Activated CD8-positive, alpha-beta T cell treated with anti-CD3 and anti-CD28 coated beads, Interleukin-2, amount 10 ng/mL, durations not matched to agents 7 days and 5 days (primary cell): ENCODE measurements at regions not wholly inside any gene's neighbourhood (a gene's known extent, or its start where the extent isn't known, plus 50 kb on each side); places are given as distances from the start of the nearest gene placed in this dataset.

Experiments used
- ATAC-seq: fragments of 150-1000 bp; cut with Tn5 transposase; one replicate; pipeline ENCODE4 v1.10.0; 2021; ENCODE audit warnings: moderate library complexity
- CTCF ChIA-PET: fragments of 350-600 bp; sonication (Branson Sonifier 250); formaldehyde crosslinking; loops from one replicate; lab custom pipeline; 2021; ENCODE audit warnings: antibody characterized with exemption; lab: Charles Lee
- POLR2A ChIA-PET: fragments of 350-600 bp; sonication (Branson Sonifier 250); formaldehyde crosslinking; loops from one replicate; lab custom pipeline; 2021; ENCODE audit warnings: antibody characterized with exemption; lab: Charles Lee
- DNase-seq: peaks from one replicate; pipeline ENCODE4 v3.0.0-alpha.2; 2020
- H3K27ac Mint-ChIP-seq: one replicate; pipeline ENCODE4 v1.8.0; 2021; ENCODE audit warnings: mild to moderate bottlenecking, mixed read lengths
- H3K27me3 Mint-ChIP-seq: one replicate; pipeline ENCODE4 v1.8.0; 2021; ENCODE audit warnings: low read depth, mixed read lengths
- H3K36me3 Mint-ChIP-seq: one replicate; pipeline ENCODE4 v1.8.0; 2021; ENCODE audit warnings: low read depth, mixed read lengths
- H3K4me1 Mint-ChIP-seq: one replicate; pipeline ENCODE4 v1.8.0; 2021; ENCODE audit warnings: low read depth, mixed read lengths
- H3K4me3 Mint-ChIP-seq: one replicate; pipeline ENCODE4 v1.8.0; 2021; ENCODE audit warnings: mild to moderate bottlenecking, mixed read lengths
- H3K9me3 Mint-ChIP-seq: one replicate; pipeline ENCODE4 v1.8.0; 2022; ENCODE audit warnings: mixed read lengths; ENCODE audit not compliant: insufficient read depth

DNA sequence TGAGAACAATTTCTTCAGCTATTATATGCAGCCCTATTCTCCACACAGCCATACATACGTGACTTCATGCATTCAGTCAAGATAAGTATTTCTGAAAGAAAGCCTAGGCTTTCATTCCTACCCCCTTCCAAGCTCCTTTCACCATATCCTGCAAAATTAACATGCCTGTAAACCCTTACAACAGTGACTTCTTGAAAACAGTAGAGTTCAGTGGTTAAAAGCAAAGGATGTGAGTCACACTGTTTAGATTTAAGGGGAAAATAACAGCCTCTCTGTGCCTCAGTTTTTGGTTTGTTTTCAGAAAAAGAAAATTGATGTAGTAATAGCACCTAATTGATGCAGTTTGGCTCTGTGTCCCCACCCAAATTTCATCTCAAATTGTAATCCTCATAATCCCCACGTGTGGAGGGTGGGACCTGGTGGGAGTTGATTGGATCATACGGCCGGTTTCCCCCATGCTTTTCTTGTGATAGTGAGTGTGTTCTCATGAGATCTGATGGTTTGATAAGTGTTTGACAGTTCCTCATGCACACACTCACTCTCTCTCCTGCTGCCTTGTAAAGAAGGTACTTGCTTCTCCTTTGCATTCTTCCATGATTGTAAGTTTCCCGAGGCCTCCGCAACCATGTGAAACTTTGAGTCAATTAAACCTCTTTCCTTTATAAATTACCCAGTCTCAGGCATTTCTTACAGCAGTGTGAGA, 264.8 kb downstream of the CETN3 start:
- DNase-seq (no peak), ATAC-seq (no peak)
- ChIA-PET POLR2A (no interaction called here), CTCF (no interaction called here)
- Mint-ChIP-seq H3K4me3 (no peak overlapping the region), H3K9me3 (no peaks in the 10 kb centered on the region), H3K36me3 (no peaks in the 10 kb centered on the region), H3K27me3 (no peaks in the 10 kb centered on the region), H3K4me1 (no peaks in the 10 kb centered on the region), H3K27ac (no peak overlapping the region)

DNA sequence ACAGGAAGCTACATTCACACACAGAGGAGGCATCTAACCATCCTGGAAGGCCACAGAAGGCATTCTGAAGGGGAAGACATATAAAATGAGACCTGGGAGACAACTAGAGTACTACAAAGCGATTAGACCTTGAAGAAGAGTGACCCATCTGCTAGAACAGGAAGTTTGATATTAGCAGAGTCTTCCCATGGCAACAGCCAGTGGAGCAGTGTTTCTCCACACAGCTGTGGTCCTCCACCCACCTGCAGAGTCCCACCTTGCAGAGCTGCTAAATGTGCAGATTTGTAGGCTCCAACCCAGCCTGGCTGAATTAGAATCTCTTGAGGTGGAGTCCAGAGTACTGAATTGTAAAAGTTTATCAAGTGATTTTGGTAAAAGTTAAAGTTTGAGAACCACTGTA, 267.0 kb downstream of the CETN3 start:
- ATAC-seq (no peak), DNase-seq (no peak)
- Mint-ChIP-seq H3K9me3 (no peaks in the 10 kb centered on the region), H3K36me3 (no peaks in the 10 kb centered on the region), H3K27ac (no peak overlapping the region), H3K27me3 (no peaks in the 10 kb centered on the region), H3K4me1 (no peaks in the 10 kb centered on the region), H3K4me3 (no peak overlapping the region)
- ChIA-PET POLR2A (no interaction called here), CTCF (no interaction called here)

- no peak for DNase-seq
- CTCF ChIA-PET = no interaction called here
- H3K27me3 Mint-ChIP-seq = no peaks in the 10 kb centered on the region
- no peak overlapping the region for H3K4me3 Mint-ChIP-seq
- POLR2A ChIA-PET = no interaction called here
- no peaks in the 10 kb centered on the region for H3K4me1 Mint-ChIP-seq
- H3K36me3 Mint-ChIP-seq = no peaks in the 10 kb centered on the region
- no peak overlapping the region for H3K27ac Mint-ChIP-seq
- ATAC-seq = no peak
- H3K9me3 Mint-ChIP-seq = no peaks in the 10 kb centered on the region
These were observed 267.6 kb downstream of the CETN3 start for GRCh38 chr5:90141984-90142383.

GRCh38 chr5:90136952-90137528, 272.5 kb downstream of the CETN3 start:
- no peaks in the 10 kb centered on the region for H3K4me1 Mint-ChIP-seq
- H3K9me3 Mint-ChIP-seq = no peaks in the 10 kb centered on the region
- no peaks in the 10 kb centered on the region for H3K27me3 Mint-ChIP-seq
- DNase-seq (no peak), ATAC-seq (no peak)
- no peak overlapping the region for H3K27ac Mint-ChIP-seq
- POLR2A ChIA-PET = no interaction called here
- CTCF ChIA-PET = no interaction called here
- H3K36me3 Mint-ChIP-seq = no peaks in the 10 kb centered on the region
- H3K4me3 Mint-ChIP-seq = no peak overlapping the region

DNA sequence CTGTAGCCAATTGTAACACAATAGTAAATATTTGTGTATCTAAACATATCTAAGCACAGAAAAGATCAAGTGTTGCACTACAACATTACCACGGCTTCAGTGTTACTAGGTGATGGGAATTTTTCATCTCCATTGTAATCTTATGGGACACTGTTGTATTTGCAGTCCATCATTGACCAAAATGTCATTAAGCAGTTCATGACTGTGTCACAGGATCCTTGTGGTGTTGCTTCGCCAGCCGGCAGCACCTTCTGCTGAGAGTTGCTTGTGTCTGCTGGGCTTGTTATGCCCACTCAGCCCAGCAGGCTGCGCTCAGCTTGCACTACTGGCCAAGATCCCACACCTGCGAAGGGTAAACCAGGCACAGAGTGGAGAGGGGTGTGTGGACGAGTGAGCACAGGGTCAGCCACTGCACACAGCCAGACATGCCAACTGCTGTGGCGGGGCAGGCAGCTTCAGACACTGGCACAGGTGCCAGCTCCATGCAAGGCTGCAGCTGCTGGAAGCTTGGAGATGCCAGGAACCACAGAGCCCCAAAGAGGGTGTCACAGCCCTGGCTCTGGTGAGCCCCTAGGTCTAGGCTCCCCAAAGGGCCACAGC, 273.7 kb downstream of the CETN3 start:
- ATAC-seq (no peak), DNase-seq (no peak)
- no peaks in the 10 kb centered on the region for H3K9me3 Mint-ChIP-seq
- no peak overlapping the region for H3K4me3 Mint-ChIP-seq
- no peaks in the 10 kb centered on the region for H3K36me3 Mint-ChIP-seq
- H3K27ac Mint-ChIP-seq = no peak overlapping the region
- ChIA-PET POLR2A (no interaction called here), CTCF (no interaction called here)
- no peaks in the 10 kb centered on the region for H3K4me1 Mint-ChIP-seq
- no peaks in the 10 kb centered on the region for H3K27me3 Mint-ChIP-seq

GRCh38 chr5:90134892-90135291, 274.7 kb downstream of the CETN3 start:
- no peak for ATAC-seq
- no peak for DNase-seq
- H3K27me3 Mint-ChIP-seq = no peaks in the 10 kb centered on the region
- POLR2A ChIA-PET = no interaction called here
- no peaks in the 10 kb centered on the region for H3K9me3 Mint-ChIP-seq
- no peaks in the 10 kb centered on the region for H3K36me3 Mint-ChIP-seq
- H3K27ac Mint-ChIP-seq = no peak overlapping the region
- no peak overlapping the region for H3K4me3 Mint-ChIP-seq
- CTCF ChIA-PET = no interaction called here
- H3K4me1 Mint-ChIP-seq = no peaks in the 10 kb centered on the region

GRCh38 chr5:90134381-90134780, 275.2 kb downstream of the CETN3 start:
- Mint-ChIP-seq H3K4me3 (no peak overlapping the region), H3K27ac (no peak overlapping the region)

DNA sequence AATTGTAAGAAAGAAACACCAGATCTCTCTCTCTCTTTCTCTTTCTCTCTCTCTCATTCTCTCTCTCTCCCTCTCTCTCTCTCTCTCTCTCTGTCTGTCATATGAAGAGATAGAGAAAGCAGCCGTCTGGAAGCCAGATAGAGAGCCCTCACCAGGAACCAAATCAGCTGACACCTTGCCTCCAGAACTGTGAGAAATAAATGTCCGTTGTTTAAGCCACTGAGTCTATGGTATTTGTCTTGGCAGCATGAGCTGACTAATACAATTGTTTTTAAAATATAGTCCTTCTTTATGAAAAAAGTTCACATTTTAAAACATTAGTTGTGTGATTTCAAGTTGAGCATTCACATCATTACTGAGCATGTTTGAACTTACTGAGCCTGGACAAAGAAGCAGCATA, 275.6 kb downstream of the CETN3 start:
- Mint-ChIP-seq H3K4me1 (no peaks in the 10 kb centered on the region), H3K36me3 (no peaks in the 10 kb centered on the region), H3K27ac (no peak overlapping the region), H3K9me3 (no peaks in the 10 kb centered on the region), H3K4me3 (no peak overlapping the region), H3K27me3 (no peaks in the 10 kb centered on the region)
- ATAC-seq (no peak), DNase-seq (no peak)
- CTCF ChIA-PET = no interaction called here
- POLR2A ChIA-PET = no interaction called here

More at GRCh38 chr5:90134381-90134780, 275.2 kb downstream of the CETN3 start:
- Mint-ChIP-seq H3K4me1 (no peaks in the 10 kb centered on the region), H3K36me3 (no peaks in the 10 kb centered on the region), H3K27me3 (no peaks in the 10 kb centered on the region), H3K9me3 (no peaks in the 10 kb centered on the region)
- CTCF ChIA-PET = no interaction called here
- DNase-seq (no peak), ATAC-seq (no peak)
- POLR2A ChIA-PET = no interaction called here

DNA sequence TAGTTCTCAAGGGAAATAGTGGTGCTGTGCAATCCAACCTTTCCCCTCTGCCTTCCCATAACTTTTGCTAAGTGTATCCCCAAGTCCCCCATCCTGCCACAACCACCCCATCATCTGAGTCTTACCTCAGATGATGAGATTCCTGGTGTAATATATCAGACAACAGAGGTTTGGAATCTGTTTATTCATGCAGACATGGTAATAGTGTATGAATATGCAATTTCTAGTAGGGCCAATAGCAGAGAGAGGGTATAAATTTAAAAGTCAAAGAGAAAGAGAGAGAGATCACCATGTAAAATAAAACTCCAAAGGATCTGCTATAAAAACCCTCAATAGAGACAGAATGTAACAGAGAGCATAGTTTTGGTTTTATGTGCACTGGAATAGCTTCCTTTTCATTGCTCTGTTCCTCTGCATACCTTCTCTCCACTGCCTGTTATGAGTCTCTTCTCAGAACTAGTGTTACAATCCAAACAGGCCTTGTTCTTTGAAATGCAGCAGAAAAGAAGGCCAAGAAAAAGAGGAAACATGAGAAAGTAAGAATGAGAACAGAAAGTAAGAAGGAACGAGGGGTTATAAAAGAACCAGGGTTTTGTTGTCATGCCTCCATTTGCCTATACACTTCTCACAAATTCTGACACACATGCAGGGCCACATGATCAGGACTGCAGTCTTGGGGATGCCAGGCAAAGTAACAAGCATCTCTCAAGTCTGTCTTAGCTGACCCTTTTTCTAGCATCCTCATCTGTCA, 278.0 kb downstream of the CETN3 start:
- Mint-ChIP-seq H3K36me3 (no peaks in the 10 kb centered on the region), H3K27me3 (no peaks in the 10 kb centered on the region), H3K4me1 (no peaks in the 10 kb centered on the region), H3K4me3 (no peak overlapping the region), H3K27ac (no peak overlapping the region), H3K9me3 (no peaks in the 10 kb centered on the region)
- POLR2A ChIA-PET = no interaction called here
- DNase-seq (no peak), ATAC-seq (no peak)
- CTCF ChIA-PET = no interaction called here

DNA sequence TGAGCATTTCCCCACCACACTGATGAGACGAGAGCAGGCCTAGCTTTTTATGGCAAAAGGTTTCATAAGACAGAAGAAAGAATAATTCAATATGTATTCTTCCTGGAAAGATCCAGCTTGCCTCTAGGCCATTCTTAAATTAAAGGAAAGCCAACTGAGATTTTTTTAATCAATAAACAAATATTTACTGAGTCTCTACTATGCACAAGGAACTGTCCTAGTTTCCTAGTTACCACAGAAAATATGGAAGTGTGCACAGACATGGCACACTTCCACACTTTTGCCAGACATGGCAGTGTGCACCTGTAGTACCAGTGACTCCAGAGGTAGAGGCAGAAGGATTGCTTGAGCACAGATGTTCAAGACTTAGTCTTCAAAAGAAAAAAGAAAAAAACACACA, 281.0 kb downstream of the CETN3 start:
- ATAC-seq (no peak), DNase-seq (no peak)
- Mint-ChIP-seq H3K9me3 (no peaks in the 10 kb centered on the region), H3K36me3 (no peaks in the 10 kb centered on the region), H3K4me1 (no peaks in the 10 kb centered on the region), H3K27me3 (no peaks in the 10 kb centered on the region), H3K4me3 (no peak overlapping the region), H3K27ac (no peak overlapping the region)
- POLR2A ChIA-PET = no interaction called here
- CTCF ChIA-PET = no interaction called here

DNA sequence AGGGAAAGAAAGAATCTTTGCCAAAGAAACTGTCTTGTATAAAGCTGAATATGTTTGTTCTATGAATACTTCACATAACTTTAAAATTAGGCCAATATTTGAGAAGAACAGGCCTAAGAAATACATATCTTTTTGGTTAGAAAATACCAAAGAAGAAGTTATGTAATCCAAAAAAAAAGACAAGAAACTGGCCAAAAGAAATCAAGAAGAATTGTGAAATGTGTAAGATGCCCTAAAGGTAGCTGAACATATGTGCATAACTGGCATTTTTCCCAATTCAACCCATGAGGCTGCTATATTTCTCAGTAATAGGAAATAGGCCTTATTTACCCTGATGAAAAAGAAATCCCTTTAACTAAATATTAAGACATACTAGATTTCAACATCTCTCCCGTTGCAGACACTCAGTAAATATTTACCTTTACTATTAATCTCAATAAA, 290.0 kb downstream of the CETN3 start:
- ChIA-PET POLR2A (no interaction called here), CTCF (no interaction called here)
- H3K27ac Mint-ChIP-seq = no peak overlapping the region
- no peaks in the 10 kb centered on the region for H3K9me3 Mint-ChIP-seq
- no peak for DNase-seq
- H3K27me3 Mint-ChIP-seq = no peaks in the 10 kb centered on the region
- ATAC-seq = no peak
- H3K4me3 Mint-ChIP-seq = no peak overlapping the region
- H3K4me1 Mint-ChIP-seq = no peaks in the 10 kb centered on the region
- no peaks in the 10 kb centered on the region for H3K36me3 Mint-ChIP-seq

- Mint-ChIP-seq H3K9me3 (no peaks in the 10 kb centered on the region), H3K4me3 (no peak overlapping the region), H3K27ac (no peak overlapping the region), H3K36me3 (no peaks in the 10 kb centered on the region), H3K27me3 (no peaks in the 10 kb centered on the region), H3K4me1 (no peaks in the 10 kb centered on the region)
- ChIA-PET POLR2A (no interaction called here), CTCF (no interaction called here)
- ATAC-seq (no peak), DNase-seq (no peak)
These were observed 292.6 kb downstream of the CETN3 start for GRCh38 chr5:90117005-90117404.
